IMR-90 (cell line): ENCODE measurements at regions not wholly inside any gene's neighbourhood (a gene's known extent, or its start where the extent isn't known, plus 50 kb on each side); places are given as distances from the start of the nearest gene placed in this dataset.

Experiments
- ATAC-seq: fragments of 200-7000 bp; cut with Tn5 transposase; 2 replicates; pipeline ENCODE4 v1.9.1; 2020; ENCODE audit warnings: low read depth, mild to moderate bottlenecking, moderate library complexity
- BruUV-seq: library from RNA; stranded (reverse); fragments of 400-500 nt; replicated peaks from 2 replicates; lab custom pipeline; 2021; lab: Mats Ljungman, UMichigan
- CTCF ChIA-PET: fragments of 300-600 bp; formaldehyde crosslinking; extraction: SDS; loops from one replicate; lab custom pipeline; 2021; ENCODE audit warnings: antibody characterized with exemption; lab: Yijun Ruan, JAX
- POLR2A ChIA-PET: fragments of 300-600 bp; sonication (Branson Sonifier 250); formaldehyde crosslinking; loops from one replicate; lab custom pipeline; 2022; ENCODE audit warnings: antibody characterized with exemption; ENCODE audit not compliant: unreplicated experiment; lab: Charles Lee
- DNase-seq: peaks from one replicate; pipeline ENCODE4 v3.0.0; 2013
- H2AFZ ChIP-seq: replicated peaks from 2 replicates; pipeline ENCODE3; 2013; ENCODE audit warnings: low read length, mild to moderate bottlenecking; ENCODE audit not compliant: poor library complexity
- H2AK5ac ChIP-seq: 2 replicates; pipeline ENCODE4 v1.6.1; 2013; ENCODE audit warnings: low read depth, low read length, inconsistent platforms
- H2AK9ac ChIP-seq: replicated peaks from 2 replicates; pipeline ENCODE3; 2013; ENCODE audit warnings: mild to moderate bottlenecking, low read depth, low read length, moderate library complexity; ENCODE audit not compliant: poor library complexity
- H2BK120ac ChIP-seq: 2 replicates; pipeline ENCODE4 v1.6.1; 2013; ENCODE audit warnings: low read depth, low read length, inconsistent platforms
- H2BK15ac ChIP-seq: 3 replicates; pipeline ENCODE4 v1.6.1; 2013; ENCODE audit warnings: low read depth, low read length, inconsistent platforms
- H2BK20ac ChIP-seq: 2 replicates; pipeline ENCODE4 v1.6.1; 2013; ENCODE audit warnings: low read depth, mild to moderate bottlenecking, inconsistent platforms, low read length, moderate library complexity
- H2BK5ac ChIP-seq: 2 replicates; pipeline ENCODE4 v1.6.1; 2013; ENCODE audit warnings: mild to moderate bottlenecking, low read depth, low read length, inconsistent platforms; ENCODE audit not compliant: poor library complexity, severe bottlenecking
- H3K14ac ChIP-seq: replicated peaks from 2 replicates; pipeline ENCODE4 v1.6.1; 2013; ENCODE audit warnings: low read depth, low read length, inconsistent platforms
- H3K18ac ChIP-seq: 2 replicates; pipeline ENCODE4 v1.6.1; 2013; ENCODE audit warnings: low read depth, low read length, control low read depth
- H3K23ac ChIP-seq: 2 replicates; pipeline ENCODE4 v1.6.1; 2013; ENCODE audit warnings: low read depth, low read length, inconsistent platforms
- H3K27ac ChIP-seq: 2 replicates; pipeline ENCODE4 v1.5.1; 2013; ENCODE audit warnings: mild to moderate bottlenecking, control low read depth, low read length; ENCODE audit not compliant: insufficient read depth
- H3K27me3 ChIP-seq: 2 replicates; pipeline ENCODE4 v1.6.1; 2013; ENCODE audit warnings: low read length; ENCODE audit not compliant: control insufficient read depth, insufficient read depth
- H3K36me3 ChIP-seq: 2 replicates; pipeline ENCODE4 v1.6.1; 2013; ENCODE audit warnings: low read length, mixed read lengths; ENCODE audit not compliant: control insufficient read depth, insufficient read depth
- H3K4ac ChIP-seq: 2 replicates; pipeline ENCODE4 v1.6.1; 2013; ENCODE audit warnings: low read depth, low read length, inconsistent platforms
- H3K4me1 ChIP-seq: 2 replicates; pipeline ENCODE4 v1.6.1; 2013; ENCODE audit warnings: low read length, mixed read lengths; ENCODE audit not compliant: control insufficient read depth, insufficient read depth
- H3K4me2 ChIP-seq: 2 replicates; pipeline ENCODE4 v1.6.1; 2013; ENCODE audit warnings: low read depth, mild to moderate bottlenecking, control low read depth, low read length, moderate library complexity
- H3K4me3 ChIP-seq: 2 replicates; pipeline ENCODE4 v1.5.1; 2013; ENCODE audit warnings: low read depth, mild to moderate bottlenecking, control low read depth, low read length, moderate library complexity; ENCODE audit not compliant: insufficient read depth
- H3K56ac ChIP-seq: 2 replicates; pipeline ENCODE4 v1.6.1; 2013; ENCODE audit warnings: low read length, inconsistent platforms; ENCODE audit not compliant: insufficient read depth; ENCODE audit errors: extremely low read depth
- H3K79me1 ChIP-seq, 2 experiments: 2 replicates each; pipeline ENCODE4 v1.6.1; 2013; ENCODE audit warnings: low read length in 2 of 2, inconsistent platforms in 1 of 2, low read depth in 1 of 2
- H3K9ac ChIP-seq: 2 replicates; pipeline ENCODE4 v1.6.1; 2013; ENCODE audit warnings: low read depth, low read length, control low read depth
- H3K9me1 ChIP-seq: 2 replicates; pipeline ENCODE4 v1.6.1; 2013; ENCODE audit warnings: low read length, inconsistent platforms; ENCODE audit not compliant: insufficient read depth
- H3K9me3 ChIP-seq: 2 replicates; pipeline ENCODE4 v1.6.1; 2013; ENCODE audit warnings: low read length; ENCODE audit not compliant: control insufficient read depth, insufficient read depth
- H4K20me1 ChIP-seq: 2 replicates; pipeline ENCODE4 v1.6.1; 2013; ENCODE audit warnings: low read length, inconsistent platforms; ENCODE audit not compliant: insufficient read depth
- H4K5ac ChIP-seq: 2 replicates; pipeline ENCODE4 v1.6.1; 2013; ENCODE audit warnings: mild to moderate bottlenecking, low read depth, low read length, control low read depth
- H4K8ac ChIP-seq, 2 experiments: 2 replicates each; pipeline ENCODE4 v1.6.1; 2013; ENCODE audit warnings: low read depth in 2 of 2, low read length in 2 of 2, control low read depth in 1 of 2, inconsistent platforms in 1 of 2
- H4K91ac ChIP-seq: 2 replicates; pipeline ENCODE4 v1.6.1; 2013; ENCODE audit warnings: low read depth, low read length, inconsistent platforms; ENCODE audit not compliant: insufficient read depth
- BHLHE40 ChIP-seq: fragments of 150-350 bp; IDR thresholded peaks from 2 replicates; pipeline ENCODE4 v1.6.1; 2016; ENCODE audit warnings: mild to moderate bottlenecking, low read depth, low read length
- CEBPB ChIP-seq: IDR thresholded peaks from 2 replicates; pipeline ENCODE4 v1.6.1; 2012; ENCODE audit warnings: low read depth, low read length, improper control_type of control experiment
- ELK1 ChIP-seq: fragments of 150-350 bp; IDR thresholded peaks from 2 replicates; pipeline ENCODE4 v1.6.1; 2016; ENCODE audit warnings: low read depth, mild to moderate bottlenecking, low read length, moderate library complexity, borderline replicate concordance
- NFE2L2 ChIP-seq: fragments of 150-350 bp; IDR thresholded peaks from 2 replicates; pipeline ENCODE4 v1.6.1; 2016; ENCODE audit warnings: low read depth, mild to moderate bottlenecking, low read length
- RCOR1 ChIP-seq: IDR thresholded peaks from 2 replicates; pipeline ENCODE4 v1.6.1; 2012; ENCODE audit warnings: mild to moderate bottlenecking, low read length, improper control_type of control experiment; ENCODE audit not compliant: insufficient replicate concordance
- RFX5 ChIP-seq: IDR thresholded peaks from 2 replicates; pipeline ENCODE4 v1.8.0; 2012; ENCODE audit warnings: low read depth, mild to moderate bottlenecking, low read length, moderate library complexity
- USF2 ChIP-seq: fragments of 150-350 bp; IDR thresholded peaks from 2 replicates; pipeline ENCODE4 v1.6.1; 2017; ENCODE audit warnings: mild to moderate bottlenecking, antibody characterized with exemption, low read length, low read depth
- WGBS, 2 experiments: methylation state at CpG; one replicate each; pipeline versions ENCODE4 v1.1.5 to v1.1.7; 2013; ENCODE audit warnings: missing lambda C conversion rate in 2 of 2; ENCODE audit not compliant: insufficient read length in 1 of 2; ENCODE audit errors: extremely low coverage in 2 of 2; 5-methylcytosine and 5-hydroxymethylcytosine counted together
- dilution Hi-C: fragments of 300-500 bp; cut with HindIII; formaldehyde crosslinking; loops from one replicate; pipeline ENCODE4 v1.14.3; 2018; ENCODE audit warnings: low sequenced_read_pairs; ENCODE audit not compliant: unreplicated experiment
- in situ Hi-C: fragments of 300-500 bp; cut with MboI; formaldehyde crosslinking; loops from 3 replicates; pipeline ENCODE4 v1.14.3; 2019; ENCODE audit warnings: low sequenced_read_pairs, inconsistent platforms, mixed read lengths
- intact Hi-C: fragments of 100-400 bp; cut with micrococcal nuclease; formaldehyde crosslinking; loops from 2 replicates; pipeline ENCODE4 v1.10.0; 2022

- WGBS, 2 experiments, result no CpG with 5 or more reads among the region's 5 CpGs
- Histone ChIP-seq H3K9ac (no peak overlapping the region), H3K23ac (no peak overlapping the region), H2AK5ac (no peak overlapping the region), H3K18ac (no peak overlapping the region), H3K4ac (no peak overlapping the region), H3K9me3 (no peaks in the 10 kb centered on the region), H3K79me1 (no peaks in the 10 kb centered on the region), H3K4me2 (no peak overlapping the region), H3K36me3 (no peaks in the 10 kb centered on the region), H3K9me1 (no peaks in the 10 kb centered on the region), H3K4me3 (no peak overlapping the region), H4K8ac (no peak overlapping the region), H2BK20ac (no peak overlapping the region), H2BK15ac (no peak overlapping the region), H2BK120ac (no peak overlapping the region), H2BK5ac (no peak overlapping the region), H4K20me1 (no peaks in the 10 kb centered on the region), H2AFZ (no peak overlapping the region), H4K91ac (no peak overlapping the region), H4K5ac (no peak overlapping the region), H3K27me3 (no peaks in the 10 kb centered on the region), H3K4me1 (no peaks in the 10 kb centered on the region), H3K14ac (no peak overlapping the region), H3K56ac (no peak overlapping the region), H3K27ac (no peak overlapping the region), H2AK9ac (no peak overlapping the region)
- CTCF ChIA-PET, result no interaction called here
- DNase-seq (no peak), ATAC-seq (no peak)
- TF ChIP-seq CEBPB (no peak), RFX5 (no peak), ELK1 (no peak), RCOR1 (no peak), BHLHE40 (no peak), NFE2L2 (no peak), USF2 (no peak)
- in situ Hi-C loops (no loop called here), intact Hi-C loops (no loop called here), dilution Hi-C loops (no loop called here)
- POLR2A ChIA-PET, result no interaction called here
- BruUV-seq, result no TSS peak
These were observed 304.9 kb upstream of the KYNU start for GRCh38 chr2:142572346-142573132.
